ENCODE measurements at regions not wholly inside any gene's neighbourhood (a gene's known extent, or its start where the extent isn't known, plus 50 kb on each side); places are given as distances from the start of the nearest gene placed in this dataset.
A peak's percentile ranks its signal among the peaks of the same experiment; 100 is the strongest.

DNA sequence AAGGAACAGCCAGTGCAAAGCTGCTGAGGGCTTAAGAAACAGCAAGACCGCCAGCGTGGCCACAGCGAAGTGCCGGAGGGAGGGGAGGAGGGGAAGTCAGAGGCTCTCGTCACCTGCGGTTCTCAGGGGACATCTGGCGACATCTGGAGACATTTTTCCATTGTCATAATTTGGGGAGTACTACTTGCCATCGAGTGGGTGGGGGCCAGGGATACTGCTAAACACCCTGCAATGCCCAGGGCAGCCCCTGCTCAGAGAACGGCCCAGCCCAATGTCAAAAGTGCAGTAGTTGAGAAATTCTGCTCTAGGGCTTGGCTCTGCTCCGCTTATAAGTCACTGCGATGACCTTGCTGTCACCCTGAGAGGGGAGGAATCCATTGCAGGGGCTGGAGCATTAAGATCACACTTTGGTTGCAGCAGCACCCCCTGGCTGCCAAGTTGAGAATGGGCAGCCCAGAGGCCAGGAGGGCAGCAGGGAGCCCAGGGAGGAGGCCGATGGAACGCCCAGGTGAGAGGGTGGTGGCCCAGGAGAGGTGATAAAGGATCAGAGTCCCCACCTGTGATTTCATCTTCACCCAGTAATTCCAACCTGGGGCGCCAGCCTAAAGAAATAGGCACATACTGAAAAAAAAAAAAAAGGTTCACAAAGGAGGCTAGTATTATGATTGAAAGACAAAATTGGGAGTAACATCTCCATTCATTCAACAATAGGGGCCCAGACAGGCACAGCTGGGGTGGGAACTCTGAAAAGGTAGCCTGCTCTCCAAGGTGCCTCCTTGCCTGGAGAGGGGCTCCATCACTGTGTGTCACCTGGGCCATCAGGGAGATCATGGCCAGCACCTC lies 218.2 kb downstream of the BMP7 start:
- TF ChIP-seq, protein P1, sequence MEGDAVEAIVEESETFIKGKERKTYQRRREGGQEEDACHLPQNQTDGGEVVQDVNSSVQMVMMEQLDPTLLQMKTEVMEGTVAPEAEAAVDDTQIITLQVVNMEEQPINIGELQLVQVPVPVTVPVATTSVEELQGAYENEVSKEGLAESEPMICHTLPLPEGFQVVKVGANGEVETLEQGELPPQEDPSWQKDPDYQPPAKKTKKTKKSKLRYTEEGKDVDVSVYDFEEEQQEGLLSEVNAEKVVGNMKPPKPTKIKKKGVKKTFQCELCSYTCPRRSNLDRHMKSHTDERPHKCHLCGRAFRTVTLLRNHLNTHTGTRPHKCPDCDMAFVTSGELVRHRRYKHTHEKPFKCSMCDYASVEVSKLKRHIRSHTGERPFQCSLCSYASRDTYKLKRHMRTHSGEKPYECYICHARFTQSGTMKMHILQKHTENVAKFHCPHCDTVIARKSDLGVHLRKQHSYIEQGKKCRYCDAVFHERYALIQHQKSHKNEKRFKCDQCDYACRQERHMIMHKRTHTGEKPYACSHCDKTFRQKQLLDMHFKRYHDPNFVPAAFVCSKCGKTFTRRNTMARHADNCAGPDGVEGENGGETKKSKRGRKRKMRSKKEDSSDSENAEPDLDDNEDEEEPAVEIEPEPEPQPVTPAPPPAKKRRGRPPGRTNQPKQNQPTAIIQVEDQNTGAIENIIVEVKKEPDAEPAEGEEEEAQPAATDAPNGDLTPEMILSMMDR (conservative IDR thresholded peaks at IDR 0.05; ENCODE audit: low read depth, low read length) = peak; percentile 80
- peak; percentile 65 for DNase-seq (ENCODE audit: low read depth)
- H3K4me3 ChIP-seq (ENCODE audit: low read depth, low read length) = no peak overlapping the region

DNA sequence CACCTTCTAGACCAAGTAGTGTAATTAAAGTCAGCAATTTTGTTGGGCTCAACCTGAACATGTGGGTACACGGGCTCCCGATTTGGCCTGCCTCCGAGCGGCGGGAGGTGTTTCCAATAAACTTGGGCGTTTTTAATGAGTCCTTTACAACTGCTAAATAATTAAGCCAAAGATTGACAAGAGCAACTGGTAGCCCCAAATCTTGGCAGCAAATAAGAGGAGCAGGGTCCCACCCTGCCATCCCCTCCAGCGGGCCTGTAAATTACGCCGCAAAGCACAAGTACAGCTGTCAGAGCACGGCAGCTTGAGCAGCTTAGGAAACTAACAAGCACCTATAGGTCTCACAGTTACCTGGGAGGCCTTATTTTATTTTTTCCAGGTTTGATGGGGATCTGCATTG lies 217.1 kb downstream of the BMP7 start:
- H3K4me3 ChIP-seq (ENCODE audit: low read depth, low read length) = no peak overlapping the region
- no peak for DNase-seq (ENCODE audit: low read depth)
- TF ChIP-seq, protein P1 (conservative IDR thresholded peaks at IDR 0.05; ENCODE audit: low read depth, low read length) = no peak

DNA sequence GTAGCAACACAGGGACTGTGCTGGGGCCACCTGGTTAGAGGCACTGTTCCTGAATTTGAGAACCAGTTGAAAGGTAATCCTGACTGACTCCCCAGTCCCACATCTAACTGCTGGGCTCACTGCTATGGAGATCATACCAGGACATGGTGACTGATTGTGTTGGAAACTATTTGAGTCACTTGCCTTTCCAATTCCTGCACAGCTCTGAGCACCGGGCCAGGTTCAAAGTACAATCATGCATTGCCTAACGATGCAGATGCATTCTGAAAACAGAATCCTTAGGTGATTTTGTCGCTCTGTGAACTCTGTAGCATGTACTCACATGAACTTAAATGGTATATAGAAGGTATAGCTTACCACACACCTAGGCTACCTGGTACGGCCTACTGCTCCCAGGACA lies 215.3 kb downstream of the BMP7 start:
- TF ChIP-seq, protein P1 (conservative IDR thresholded peaks at IDR 0.05; ENCODE audit: low read depth, low read length) = no peak
- DNase-seq (ENCODE audit: low read depth) = no peak
- no peak overlapping the region for H3K4me3 ChIP-seq (ENCODE audit: low read depth, low read length)

DNA sequence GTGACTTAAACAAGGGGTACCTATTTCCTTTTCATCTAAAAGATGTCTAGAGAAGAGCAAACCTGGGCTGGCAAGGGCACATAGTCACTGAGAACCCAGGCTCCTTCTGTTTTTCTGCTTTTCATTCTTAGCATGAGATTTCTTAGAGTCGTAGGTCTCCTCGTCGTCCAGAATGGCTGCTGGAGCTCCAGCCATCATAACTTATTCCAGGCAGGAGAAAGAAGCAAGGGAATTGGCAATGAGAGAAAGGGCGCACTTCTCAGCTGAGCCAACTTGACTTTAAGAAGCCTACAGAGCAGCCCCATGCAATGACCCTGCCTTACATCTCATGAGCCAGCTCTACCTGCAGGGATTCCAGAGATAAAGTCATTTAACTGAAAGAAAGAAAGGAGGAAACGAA lies 213.4 kb downstream of the BMP7 start:
- H3K4me3 ChIP-seq (ENCODE audit: low read depth, low read length) = no peak overlapping the region
- TF ChIP-seq, protein P1 (conservative IDR thresholded peaks at IDR 0.05; ENCODE audit: low read depth, low read length) = no peak
- DNase-seq (ENCODE audit: low read depth) = no peak

DNA sequence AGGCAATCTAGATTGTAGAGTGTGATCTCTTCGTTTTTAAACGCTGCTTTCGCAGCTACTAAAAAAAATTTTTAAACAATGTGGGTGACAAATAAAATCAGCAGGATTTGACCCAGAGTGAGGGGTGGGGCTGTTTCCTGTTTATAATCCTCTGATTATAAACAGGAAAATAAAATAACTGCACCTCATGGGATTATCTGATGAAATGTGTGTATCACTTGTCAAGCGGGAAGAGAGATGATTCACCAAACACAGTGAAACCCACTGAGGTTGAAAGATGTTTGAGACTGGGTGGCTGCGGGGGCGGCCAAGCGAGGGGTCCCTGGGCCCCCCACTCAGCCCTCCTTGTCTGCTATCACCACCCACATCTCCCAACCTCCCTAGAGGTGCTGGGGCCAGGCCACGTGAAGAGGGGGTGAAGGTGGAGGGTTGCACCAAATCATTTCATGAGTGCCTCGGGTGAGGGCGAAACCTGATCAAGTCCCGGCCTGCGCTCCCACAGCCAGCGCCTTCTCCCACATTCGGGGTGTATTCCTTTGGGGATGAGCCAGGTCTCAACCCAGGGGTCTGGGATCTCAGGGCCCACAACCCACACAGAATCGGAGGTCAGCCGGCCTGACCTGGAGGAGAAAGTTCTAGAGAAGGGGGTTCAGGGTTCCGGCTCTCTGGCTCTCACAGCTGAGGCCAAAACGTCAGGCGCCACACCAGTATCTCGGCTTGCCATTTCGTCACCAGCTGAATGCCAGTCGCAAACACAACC lies 212.5 kb downstream of the BMP7 start:
- no peak for DNase-seq (ENCODE audit: low read depth)
- TF ChIP-seq, protein P1 (conservative IDR thresholded peaks at IDR 0.05; ENCODE audit: low read depth, low read length) = no peak
- no peak overlapping the region for H3K4me3 ChIP-seq (ENCODE audit: low read depth, low read length)

DNA sequence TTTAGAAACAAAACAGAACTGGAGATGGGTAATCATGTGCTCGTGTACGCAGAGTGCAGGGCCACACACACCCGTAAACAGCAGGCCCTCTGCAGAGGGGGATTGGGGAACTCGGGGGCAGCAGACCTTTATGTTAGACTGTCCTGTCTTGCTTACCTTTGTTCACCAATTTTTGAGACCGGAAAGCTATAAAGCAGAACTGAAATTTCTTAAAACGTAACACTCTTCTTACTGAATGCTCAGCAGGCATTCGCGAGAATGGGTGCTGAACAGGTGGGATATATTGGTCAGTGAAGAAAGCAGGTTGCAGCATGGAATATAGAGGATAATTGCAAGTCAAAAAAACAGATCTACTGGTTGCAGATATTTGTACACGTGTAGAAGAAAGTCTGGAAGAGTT lies 211.1 kb downstream of the BMP7 start:
- DNase-seq (ENCODE audit: low read depth) = no peak
- TF ChIP-seq, protein P1 (conservative IDR thresholded peaks at IDR 0.05; ENCODE audit: low read depth, low read length) = no peak
- no peak overlapping the region for H3K4me3 ChIP-seq (ENCODE audit: low read depth, low read length)

Data from choroid plexus epithelial cell (primary cell).